Stomach (tissue), 8 donors: ENCODE measurements at regions not wholly inside any gene's neighbourhood (a gene's known extent, or its start where the extent isn't known, plus 50 kb on each side); places are given as distances from the start of the nearest gene placed in this dataset.

Experiments used
- DNase-seq, 2 donors: peaks; one replicate each; pipeline versions ENCODE4 v3.0.0 to v3.0.0-alpha.2; 2013 to 2019
- H3K27ac ChIP-seq, 5 donors: fragments of 200-600 bp in 4 of 5; sonication (generic) in 4 of 5; one replicate each; pipeline ENCODE4 v1.5.1; 2013 to 2019; ENCODE audit warnings: mild to moderate bottlenecking in 1 of 5, moderate library complexity in 1 of 5
- H3K27me3 ChIP-seq, 3 donors: fragments of 200-600 bp; sonication (generic); one replicate each; pipeline ENCODE4 v1.5.1; 2017 to 2019; ENCODE audit warnings: mixed run types in 1 of 3
- H3K36me3 ChIP-seq, 4 donors: fragments of 200-600 bp; sonication (generic); 1 replicate in 3 of 4; 2 replicates in 1 of 4; pipeline ENCODE4 v1.5.1; 2016 to 2019
- H3K4me1 ChIP-seq, 4 donors: fragments of 200-600 bp; sonication (generic); one replicate each; pipeline ENCODE4 v1.5.1; 2016 to 2019
- H3K4me3 ChIP-seq, 4 donors: fragments of 200-600 bp; sonication (generic) in 3 of 4; one replicate each; pipeline ENCODE4 v1.5.1; 2016 to 2019; ENCODE audit warnings: mild to moderate bottlenecking in 1 of 4
- H3K9me3 ChIP-seq, 4 donors: fragments of 200-600 bp; sonication (generic); one replicate each; pipeline ENCODE4 v1.5.1; 2016 to 2019
- EP300 ChIP-seq: sonication (generic); formaldehyde crosslinking; IDR thresholded peaks from one replicate; pipeline ENCODE4 v1.6.1; 2017; ENCODE audit warnings: antibody characterized with exemption
- POLR2A ChIP-seq, 4 donors: fragments of 450-650 bp; IDR thresholded peaks; one replicate each; pipeline ENCODE4 v1.6.1; 2016; ENCODE audit warnings: antibody characterized with exemption in 4 of 4, control low read depth in 2 of 4, mild to moderate bottlenecking in 1 of 4, moderate library complexity in 1 of 4
- POLR2AphosphoS5 ChIP-seq, 3 donors: sonication (generic); formaldehyde crosslinking; IDR thresholded peaks; one replicate each; pipeline ENCODE4 v1.6.1; 2016; ENCODE audit warnings: antibody characterized with exemption in 3 of 3
- WGBS, 5 donors: extraction: QIAGEN DNeasy Blood & Tissue Kit in 3 of 5; methylation state at CpG; one replicate each; pipeline versions ENCODE4 v1.1.5 to v1.1.7; 2013 to 2018; 5-methylcytosine and 5-hydroxymethylcytosine counted together
- intact Hi-C: fragments of 100-400 bp; cut with DNase I; formaldehyde crosslinking; loops from one replicate; pipeline ENCODE4 v1.15.1; 2023; ENCODE audit warnings: low total_unique reads
- TF ChIP-seq, protein P1 (sequence below), 7 experiments: fragments of 450-650 bp in 4 of 7; fragments of 200-600 bp in 3 of 7; sonication (generic) in 3 of 7; IDR thresholded peaks; one replicate each; pipeline ENCODE4 v1.5.1; 2016 to 2019; ENCODE audit warnings: antibody characterized with exemption in 7 of 7, control low read depth in 2 of 7, mild to moderate bottlenecking in 1 of 7
- donor health status: healthy with polysubstance abuse.
- donor health status: Bipolar disorder and iron deficiency.
- donor health status: healthy.

DNA sequence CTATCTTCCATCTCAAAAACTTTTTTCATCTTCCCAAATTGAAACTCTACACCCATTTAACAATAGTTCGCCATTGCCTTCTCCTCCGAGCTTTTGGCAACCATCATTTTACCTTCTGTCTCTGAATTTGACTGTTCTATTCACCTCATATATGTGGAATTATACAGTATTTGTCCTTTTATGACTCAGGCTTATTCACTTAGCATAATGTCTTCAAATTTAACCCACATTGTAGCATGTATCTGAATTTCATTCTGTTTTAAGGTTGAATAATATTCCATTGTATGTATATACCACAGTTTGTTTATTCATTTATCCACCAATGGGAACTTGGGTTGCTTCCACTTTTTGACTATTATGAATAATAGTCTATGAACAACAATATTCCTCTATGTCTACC is 233.9 kb downstream of the GPD2 start:
- 93 to 100% (median 97%) methylated on average over 2 of the region's 2 CpGs for WGBS, 5 donors

DNA sequence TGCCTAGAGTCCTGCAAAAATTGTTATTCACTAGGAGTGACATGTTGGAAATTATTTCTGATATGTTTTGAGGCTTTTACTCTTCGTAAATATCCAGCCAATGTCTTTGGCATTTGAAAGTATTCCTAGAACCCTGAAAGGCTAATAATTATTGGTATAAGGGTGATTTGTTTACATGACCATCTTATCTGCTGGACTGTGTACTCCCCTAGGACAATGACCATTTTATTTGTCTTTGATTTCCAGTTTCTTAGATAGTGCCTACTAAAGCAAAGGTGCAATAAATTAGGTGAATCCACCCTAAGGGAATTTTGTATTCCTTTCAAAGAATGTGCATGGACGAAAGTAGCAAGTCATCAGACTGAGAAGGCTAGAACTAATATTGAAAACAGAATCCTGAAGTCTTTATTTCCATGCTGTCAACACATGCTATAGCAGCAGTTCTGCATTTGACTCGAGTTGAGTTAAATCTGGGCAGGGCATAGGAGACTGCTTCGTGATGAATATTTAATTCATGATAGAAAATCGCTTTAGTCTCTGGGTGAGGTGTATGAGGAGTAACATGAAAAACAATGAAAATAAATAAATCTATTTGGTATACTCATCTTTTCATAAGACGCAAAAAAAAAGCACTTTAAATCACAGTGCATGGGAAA is 235.7 kb downstream of the GPD2 start:
- H3K4me3 ChIP-seq = no peak overlapping the region
- intact Hi-C loops = no loop called here
- H3K27ac ChIP-seq = no peak overlapping the region
- H3K9me3 ChIP-seq = peaks cover 0 to 13% (median 0%) of the 10 kb centered on the region in 4 donors
- TF ChIP-seq EP300 (no peak), POLR2A (IDR thresholded peaks at IDR 0.05) (no peak), POLR2AphosphoS5 (IDR thresholded peaks at IDR 0.05) (no peak)
- TF ChIP-seq, protein P1, sequence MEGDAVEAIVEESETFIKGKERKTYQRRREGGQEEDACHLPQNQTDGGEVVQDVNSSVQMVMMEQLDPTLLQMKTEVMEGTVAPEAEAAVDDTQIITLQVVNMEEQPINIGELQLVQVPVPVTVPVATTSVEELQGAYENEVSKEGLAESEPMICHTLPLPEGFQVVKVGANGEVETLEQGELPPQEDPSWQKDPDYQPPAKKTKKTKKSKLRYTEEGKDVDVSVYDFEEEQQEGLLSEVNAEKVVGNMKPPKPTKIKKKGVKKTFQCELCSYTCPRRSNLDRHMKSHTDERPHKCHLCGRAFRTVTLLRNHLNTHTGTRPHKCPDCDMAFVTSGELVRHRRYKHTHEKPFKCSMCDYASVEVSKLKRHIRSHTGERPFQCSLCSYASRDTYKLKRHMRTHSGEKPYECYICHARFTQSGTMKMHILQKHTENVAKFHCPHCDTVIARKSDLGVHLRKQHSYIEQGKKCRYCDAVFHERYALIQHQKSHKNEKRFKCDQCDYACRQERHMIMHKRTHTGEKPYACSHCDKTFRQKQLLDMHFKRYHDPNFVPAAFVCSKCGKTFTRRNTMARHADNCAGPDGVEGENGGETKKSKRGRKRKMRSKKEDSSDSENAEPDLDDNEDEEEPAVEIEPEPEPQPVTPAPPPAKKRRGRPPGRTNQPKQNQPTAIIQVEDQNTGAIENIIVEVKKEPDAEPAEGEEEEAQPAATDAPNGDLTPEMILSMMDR (IDR thresholded peaks at IDR 0.05) = no peak
- H3K4me1 ChIP-seq = no peaks in the 10 kb centered on the region
- H3K36me3 ChIP-seq = no peaks in the 10 kb centered on the region
- no peak for DNase-seq
- 56 to 62% (median 58%) methylated on average over 6 of the region's 6 CpGs for WGBS, 5 donors
- no peaks in the 10 kb centered on the region for H3K27me3 ChIP-seq

More for the DNA sequence above, 233.9 kb downstream of the GPD2 start:
- Histone ChIP-seq H3K4me1 (no peaks in the 10 kb centered on the region), H3K9me3 (peaks cover 0 to 13% (median 0%) of the 10 kb centered on the region in 4 donors), H3K4me3 (no peak overlapping the region), H3K27ac (no peak overlapping the region), H3K27me3 (no peaks in the 10 kb centered on the region), H3K36me3 (no peaks in the 10 kb centered on the region)
- intact Hi-C loops = no loop called here
- no peak for TF ChIP-seq EP300
- TF ChIP-seq POLR2A (IDR thresholded peaks at IDR 0.05) = no peak
- TF ChIP-seq, protein P1 (IDR thresholded peaks at IDR 0.05) = no peak
- no peak for TF ChIP-seq POLR2AphosphoS5 (IDR thresholded peaks at IDR 0.05)
- no peak for DNase-seq

DNA sequence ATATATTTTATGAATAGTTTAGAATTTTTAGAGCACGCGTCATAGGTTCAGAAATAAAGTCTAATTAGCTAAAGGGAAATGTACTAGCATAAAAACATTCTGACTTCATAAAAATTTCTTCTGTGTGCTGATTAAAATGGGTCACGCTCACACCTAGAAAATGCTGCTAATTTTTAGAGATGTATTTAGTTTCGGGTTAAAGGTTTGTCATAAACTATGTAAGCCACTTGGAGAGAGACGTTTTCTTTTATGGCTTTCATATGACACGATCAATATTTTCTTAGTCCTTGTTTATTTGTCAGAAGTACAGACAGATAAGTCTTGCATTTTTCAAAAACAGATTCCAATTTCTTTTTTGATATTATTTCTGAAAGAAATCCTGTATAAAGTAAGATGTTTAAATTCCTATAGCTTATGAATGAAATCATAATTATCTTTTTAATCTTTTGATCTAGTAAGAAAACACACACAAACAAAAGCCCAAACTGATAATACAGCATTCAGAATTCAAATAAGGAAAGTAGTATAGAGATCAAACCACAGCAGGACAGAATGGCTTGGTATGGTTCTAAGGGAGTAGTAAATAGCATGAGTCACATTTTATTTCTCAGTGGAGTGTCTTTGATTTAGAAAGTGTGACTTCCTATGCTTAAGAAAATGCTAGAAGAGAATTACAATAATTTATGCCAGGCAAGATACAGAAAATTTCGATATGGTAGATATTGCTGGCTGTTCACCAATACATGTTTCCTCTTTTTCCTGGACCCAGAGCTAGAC is 236.6 kb downstream of the GPD2 start:
- intact Hi-C loops = no loop called here
- H3K27me3 ChIP-seq = no peaks in the 10 kb centered on the region
- H3K27ac ChIP-seq = no peak overlapping the region
- H3K4me3 ChIP-seq = no peak overlapping the region
- no peak for TF ChIP-seq POLR2A (IDR thresholded peaks at IDR 0.05)
- no peak for TF ChIP-seq EP300
- TF ChIP-seq POLR2AphosphoS5 (IDR thresholded peaks at IDR 0.05) = no peak
- TF ChIP-seq, protein P1 (IDR thresholded peaks at IDR 0.05) = no peak
- 69 to 73% (median 72%) methylated on average over 7 of the region's 7 CpGs for WGBS, 5 donors
- H3K4me1 ChIP-seq = no peaks in the 10 kb centered on the region
- DNase-seq = no peak
- H3K9me3 ChIP-seq = peaks cover 0 to 9% (median 0%) of the 10 kb centered on the region in 4 donors
- no peaks in the 10 kb centered on the region for H3K36me3 ChIP-seq

DNA sequence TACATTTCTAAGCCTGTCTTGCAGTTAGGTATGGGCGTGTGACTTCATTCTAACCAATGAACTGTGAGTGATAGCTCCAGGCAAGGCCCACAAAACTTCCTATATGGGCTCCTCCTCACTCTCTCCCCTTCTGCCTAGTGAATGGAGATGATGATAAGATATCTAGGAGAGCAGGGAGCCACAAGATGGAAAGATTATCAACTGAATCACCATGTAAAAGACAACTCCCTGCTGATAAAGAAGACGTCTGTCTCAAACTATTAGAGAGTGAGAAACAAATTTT is 237.1 kb downstream of the GPD2 start:
- WGBS, 5 donors = 58 to 75% (median 63%) methylated on average over 2 of the region's 2 CpGs
- no peak for DNase-seq
- Histone ChIP-seq H3K9me3 (peaks cover 0 to 4% (median 0%) of the 10 kb centered on the region in 4 donors), H3K4me1 (no peaks in the 10 kb centered on the region), H3K4me3 (no peak overlapping the region), H3K27ac (no peak overlapping the region), H3K36me3 (no peaks in the 10 kb centered on the region), H3K27me3 (no peaks in the 10 kb centered on the region)
- TF ChIP-seq, protein P1 (IDR thresholded peaks at IDR 0.05) = no peak
- TF ChIP-seq EP300 (no peak), POLR2A (IDR thresholded peaks at IDR 0.05) (no peak), POLR2AphosphoS5 (IDR thresholded peaks at IDR 0.05) (no peak)
- intact Hi-C loops = no loop called here
